ENCODE measurements at regions not wholly inside any gene's neighbourhood (a gene's known extent, or its start where the extent isn't known, plus 50 kb on each side); places are given as distances from the start of the nearest gene placed in this dataset.

- no peak for DNase-seq
- Histone ChIP-seq H3K4me1 (replicated peaks in 1 of 2) (no peaks in the 10 kb centered on the region), H3K36me3 (replicated peaks in 1 of 2) (no peaks in the 10 kb centered on the region), H3K9me3 (replicated peaks in 1 of 3) (no peaks in the 10 kb centered on the region), H3K4me3 (no peak overlapping the region), H3K27me3 (no peaks in the 10 kb centered on the region), H3K27ac (no peak overlapping the region)
- WGBS, 4 donors = 20 to 86% (median 64%) methylated on average over 1 to 5 of the region's 5 CpGs
- intact Hi-C loops (cut with DNase I) = no loop called here
- no peak for TF ChIP-seq CTCF (IDR thresholded peaks at IDR 0.05)
- TF ChIP-seq POLR2A (IDR thresholded peaks at IDR 0.05) = no peak
Measured at GRCh38 chr11:134941326-134941725, 529.3 kb upstream of the B3GAT1 start.

DNA sequence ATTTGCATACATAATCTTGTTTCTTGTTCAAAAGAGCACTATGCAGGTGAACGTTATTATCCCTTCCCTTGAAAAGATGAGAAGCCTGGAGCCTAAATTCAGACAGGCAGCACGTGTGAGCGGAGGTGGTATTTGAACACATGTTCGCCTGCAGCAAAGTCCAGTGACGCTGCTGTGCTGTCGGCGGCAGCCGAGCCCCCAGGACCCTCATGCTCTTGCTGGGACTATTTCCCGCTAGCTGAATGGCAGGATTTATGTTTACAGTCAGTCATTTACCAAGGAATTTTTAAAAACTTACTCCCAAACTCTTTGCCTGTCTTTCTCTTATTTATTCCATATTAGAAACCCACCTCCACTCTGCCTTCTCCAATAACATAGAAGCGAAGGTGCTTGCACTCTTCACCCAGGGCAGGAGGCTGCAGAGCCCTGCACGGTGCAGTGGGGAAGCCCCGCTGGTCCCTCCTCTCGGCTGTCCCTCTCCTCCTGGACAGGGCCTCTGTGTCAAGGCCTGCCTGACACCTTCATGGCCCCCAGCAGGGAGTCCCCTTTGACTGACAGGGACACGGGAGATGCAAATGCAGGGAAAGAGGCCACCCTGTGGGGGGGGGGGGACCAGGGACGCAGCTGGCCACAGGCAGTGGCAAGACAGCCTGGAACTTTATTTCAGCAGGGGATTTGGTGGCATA, 528.5 kb upstream of the B3GAT1 start:
- Histone ChIP-seq H3K27ac (no peak overlapping the region), H3K27me3 (no peaks in the 10 kb centered on the region), H3K4me3 (no peak overlapping the region), H3K4me1 (replicated peaks in 1 of 2) (no peaks in the 10 kb centered on the region), H3K9me3 (replicated peaks in 1 of 3) (no peaks in the 10 kb centered on the region), H3K36me3 (replicated peaks in 1 of 2) (no peaks in the 10 kb centered on the region)
- no peak for TF ChIP-seq POLR2A (IDR thresholded peaks at IDR 0.05)
- no peak for TF ChIP-seq CTCF (IDR thresholded peaks at IDR 0.05)
- no peak for DNase-seq
- 80 to 86% (median 82%) methylated on average over 13 to 15 of the region's 15 CpGs for WGBS, 4 donors
- intact Hi-C loops (cut with DNase I) = no loop called here

DNA sequence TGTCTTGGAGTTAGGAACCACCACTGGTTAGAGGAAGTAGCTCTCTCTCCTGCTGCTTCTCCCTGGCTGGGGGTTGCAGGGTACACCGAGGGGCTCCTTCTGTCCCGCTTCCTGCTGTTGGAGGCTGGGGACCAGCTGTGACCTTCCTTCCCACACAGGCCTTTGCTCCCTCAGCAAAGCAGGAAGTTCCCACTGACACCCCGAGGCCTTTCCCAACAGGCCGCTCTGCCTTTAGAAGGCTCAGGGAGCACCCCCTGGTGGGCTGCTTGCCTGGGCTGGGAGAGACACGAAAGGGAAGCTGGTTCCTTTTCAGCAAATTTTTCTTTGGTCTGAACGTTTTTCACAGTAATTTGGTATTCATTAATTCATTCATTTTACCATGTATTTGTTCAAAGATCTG, 527.9 kb upstream of the B3GAT1 start:
- no peaks in the 10 kb centered on the region for H3K27me3 ChIP-seq
- H3K36me3 ChIP-seq (replicated peaks in 1 of 2) = no peaks in the 10 kb centered on the region
- 36 to 62% (median 54%) methylated on average over 6 of the region's 6 CpGs for WGBS, 4 donors
- no peaks in the 10 kb centered on the region for H3K4me1 ChIP-seq (replicated peaks in 1 of 2)
- no peak overlapping the region for H3K4me3 ChIP-seq
- DNase-seq = no peak
- no peak overlapping the region for H3K27ac ChIP-seq
- TF ChIP-seq POLR2A (IDR thresholded peaks at IDR 0.05) (no peak), CTCF (IDR thresholded peaks at IDR 0.05) (no peak)
- no peaks in the 10 kb centered on the region for H3K9me3 ChIP-seq (replicated peaks in 1 of 3)
- intact Hi-C loops (cut with DNase I) = no loop called here

DNA sequence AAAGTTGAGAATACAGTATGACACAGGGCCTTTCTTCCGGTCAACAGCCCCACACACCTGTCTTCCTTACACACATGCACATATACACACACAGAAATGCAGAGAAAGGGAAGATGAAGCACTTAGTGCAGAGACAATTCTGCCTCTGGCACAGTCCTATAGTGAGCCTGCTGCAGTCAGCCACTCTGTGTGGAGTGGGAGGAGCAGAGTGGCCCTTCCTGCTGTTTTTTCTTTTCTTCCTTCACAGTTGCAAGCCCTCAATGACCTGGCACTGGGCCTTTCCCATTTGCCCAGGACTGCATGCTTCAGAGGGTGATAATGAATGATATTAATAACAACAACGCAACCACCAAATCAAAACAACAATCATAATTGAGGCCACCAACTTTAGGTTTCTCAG, 527.0 kb upstream of the B3GAT1 start:
- WGBS, 4 donors = 85 to 89% (median 87%) methylated on average over 2 of the region's 2 CpGs
- intact Hi-C loops (cut with DNase I) = no loop called here
- H3K4me1 ChIP-seq (replicated peaks in 1 of 2) = no peaks in the 10 kb centered on the region

More for the DNA sequence above, 527.0 kb upstream of the B3GAT1 start:
- DNase-seq = no peak
- Histone ChIP-seq H3K9me3 (replicated peaks in 1 of 3) (no peaks in the 10 kb centered on the region), H3K36me3 (replicated peaks in 1 of 2) (no peaks in the 10 kb centered on the region), H3K27ac (no peak overlapping the region), H3K4me3 (no peak overlapping the region), H3K27me3 (no peaks in the 10 kb centered on the region)
- TF ChIP-seq POLR2A (IDR thresholded peaks at IDR 0.05) = no peak
- TF ChIP-seq CTCF (IDR thresholded peaks at IDR 0.05) = no peak

All from adrenal gland (tissue), 9 donors.